GM13976 (cell line): ENCODE measurements at regions not wholly inside any gene's neighbourhood (a gene's known extent, or its start where the extent isn't known, plus 50 kb on each side); places are given as distances from the start of the nearest gene placed in this dataset.
"Not testable (repeated sequence)": the region's sequence is repeated elsewhere in the genome, so short reads cannot be mapped to it uniquely, and the experiment has no call there.

Source experiments
- DNase-seq: peaks from one replicate; pipeline ENCODE4 v3.0.0; 2012; ENCODE audit warnings: low spot score
- in situ Hi-C: fragments of 300-500 bp; cut with MboI; formaldehyde crosslinking; loops from one replicate; pipeline ENCODE4 v1.12.0; 2022; ENCODE audit warnings: low sequenced_read_pairs, mixed read lengths, inconsistent platforms; ENCODE audit not compliant: unreplicated experiment
- TF ChIP-seq, protein P1 (sequence below): IDR thresholded peaks from 2 replicates; pipeline ENCODE4 v1.5.1; 2012; ENCODE audit warnings: borderline replicate concordance, mild to moderate bottlenecking; ENCODE audit not compliant: insufficient read depth; ENCODE audit errors: extremely low read depth, missing control alignments, control extremely low read depth

DNA sequence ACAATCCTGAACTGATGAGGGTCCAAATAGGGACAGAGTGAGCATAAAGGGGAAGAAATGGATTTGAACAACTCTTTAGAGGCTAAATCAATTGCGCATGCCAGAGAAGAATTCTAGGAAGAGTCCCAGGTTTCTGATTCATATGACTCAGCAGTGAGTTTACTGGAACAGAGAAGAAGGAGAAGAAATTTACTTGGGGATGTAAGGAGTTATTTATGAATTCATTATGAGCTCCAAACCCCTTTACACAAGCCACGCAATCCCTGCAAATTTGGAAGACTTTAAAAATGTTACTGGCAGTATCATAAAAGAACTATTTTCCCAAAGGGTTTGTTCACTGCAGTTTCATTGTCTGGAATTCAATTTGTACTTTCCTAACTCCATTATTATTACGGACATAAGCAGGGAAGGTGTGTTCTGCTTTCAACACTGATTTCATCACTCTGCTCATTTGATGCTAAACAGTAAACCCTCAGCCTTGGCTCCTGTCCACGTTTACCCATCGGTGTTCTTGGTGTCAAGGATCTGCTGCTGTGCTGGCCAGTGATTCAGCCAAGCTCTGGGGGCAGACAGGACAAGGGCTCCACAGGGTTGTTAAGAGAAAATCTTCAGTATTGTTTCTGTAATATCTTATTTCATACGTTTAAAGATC lies 273.7 kb downstream of the HNRNPD start:
- no peak for DNase-seq
- TF ChIP-seq, protein P1, sequence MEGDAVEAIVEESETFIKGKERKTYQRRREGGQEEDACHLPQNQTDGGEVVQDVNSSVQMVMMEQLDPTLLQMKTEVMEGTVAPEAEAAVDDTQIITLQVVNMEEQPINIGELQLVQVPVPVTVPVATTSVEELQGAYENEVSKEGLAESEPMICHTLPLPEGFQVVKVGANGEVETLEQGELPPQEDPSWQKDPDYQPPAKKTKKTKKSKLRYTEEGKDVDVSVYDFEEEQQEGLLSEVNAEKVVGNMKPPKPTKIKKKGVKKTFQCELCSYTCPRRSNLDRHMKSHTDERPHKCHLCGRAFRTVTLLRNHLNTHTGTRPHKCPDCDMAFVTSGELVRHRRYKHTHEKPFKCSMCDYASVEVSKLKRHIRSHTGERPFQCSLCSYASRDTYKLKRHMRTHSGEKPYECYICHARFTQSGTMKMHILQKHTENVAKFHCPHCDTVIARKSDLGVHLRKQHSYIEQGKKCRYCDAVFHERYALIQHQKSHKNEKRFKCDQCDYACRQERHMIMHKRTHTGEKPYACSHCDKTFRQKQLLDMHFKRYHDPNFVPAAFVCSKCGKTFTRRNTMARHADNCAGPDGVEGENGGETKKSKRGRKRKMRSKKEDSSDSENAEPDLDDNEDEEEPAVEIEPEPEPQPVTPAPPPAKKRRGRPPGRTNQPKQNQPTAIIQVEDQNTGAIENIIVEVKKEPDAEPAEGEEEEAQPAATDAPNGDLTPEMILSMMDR, result no peak
- in situ Hi-C loops, result no loop called here

GRCh38 chr4:82097504-82097903 lies 276.3 kb downstream of the HNRNPD start:
- in situ Hi-C loops, result no loop called here
- TF ChIP-seq, protein P1, result no peak

GRCh38 chr4:82090717-82091116 lies 283.1 kb downstream of the HNRNPD start:
- DNase-seq, result no peak
- in situ Hi-C loops, result no loop called here
- TF ChIP-seq, protein P1, result no peak

More at GRCh38 chr4:82097504-82097903, 276.3 kb downstream of the HNRNPD start:
- DNase-seq, result no peak

GRCh38 chr4:82084747-82085146 lies 289.0 kb downstream of the HNRNPD start:
- TF ChIP-seq, protein P1, result no peak
- in situ Hi-C loops, result no loop called here
- no peak for DNase-seq

GRCh38 chr4:82077471-82077995 lies 296.3 kb downstream of the HNRNPD start:
- in situ Hi-C loops, DNase-seq: not testable (repeated sequence)

GRCh38 chr4:82076809-82077208 lies 297.0 kb downstream of the HNRNPD start:
- TF ChIP-seq, protein P1, result no peak
- in situ Hi-C loops, result no loop called here
- no peak for DNase-seq

GRCh38 chr4:82076359-82076758 lies 297.4 kb downstream of the HNRNPD start:
- TF ChIP-seq, protein P1, result no peak
- DNase-seq, result no peak
- in situ Hi-C loops, result no loop called here
